ENCODE measurements at regions not wholly inside any gene's neighbourhood (a gene's known extent, or its start where the extent isn't known, plus 50 kb on each side); places are given as distances from the start of the nearest gene placed in this dataset.
"Not testable (repeated sequence)": the region's sequence is repeated elsewhere in the genome, so short reads cannot be mapped to it uniquely, and the experiment has no call there.

DNA sequence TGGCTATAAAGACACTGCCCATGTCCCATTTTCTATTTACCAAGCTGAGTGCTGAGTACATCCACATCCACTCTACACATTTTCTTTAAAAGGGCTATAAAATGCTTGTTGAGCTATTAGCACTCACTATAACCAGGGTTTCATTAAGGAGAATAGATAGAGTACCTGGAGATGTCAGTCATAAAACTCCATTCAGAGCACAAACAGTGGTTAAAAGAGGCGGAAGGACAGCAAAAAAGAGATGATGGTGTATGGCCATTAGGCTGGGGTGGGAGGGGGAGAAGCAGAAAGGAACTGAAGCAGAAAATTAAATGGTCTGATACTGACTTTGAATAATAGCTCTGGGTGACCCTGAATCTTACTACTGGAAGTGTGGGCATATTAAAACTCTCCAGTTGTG lies 609.9 kb upstream of the MAP3K7 start:
- Histone ChIP-seq H3K4me3 (no peak overlapping the region), H3K27ac (no peak overlapping the region)
- TF ChIP-seq, protein P1, sequence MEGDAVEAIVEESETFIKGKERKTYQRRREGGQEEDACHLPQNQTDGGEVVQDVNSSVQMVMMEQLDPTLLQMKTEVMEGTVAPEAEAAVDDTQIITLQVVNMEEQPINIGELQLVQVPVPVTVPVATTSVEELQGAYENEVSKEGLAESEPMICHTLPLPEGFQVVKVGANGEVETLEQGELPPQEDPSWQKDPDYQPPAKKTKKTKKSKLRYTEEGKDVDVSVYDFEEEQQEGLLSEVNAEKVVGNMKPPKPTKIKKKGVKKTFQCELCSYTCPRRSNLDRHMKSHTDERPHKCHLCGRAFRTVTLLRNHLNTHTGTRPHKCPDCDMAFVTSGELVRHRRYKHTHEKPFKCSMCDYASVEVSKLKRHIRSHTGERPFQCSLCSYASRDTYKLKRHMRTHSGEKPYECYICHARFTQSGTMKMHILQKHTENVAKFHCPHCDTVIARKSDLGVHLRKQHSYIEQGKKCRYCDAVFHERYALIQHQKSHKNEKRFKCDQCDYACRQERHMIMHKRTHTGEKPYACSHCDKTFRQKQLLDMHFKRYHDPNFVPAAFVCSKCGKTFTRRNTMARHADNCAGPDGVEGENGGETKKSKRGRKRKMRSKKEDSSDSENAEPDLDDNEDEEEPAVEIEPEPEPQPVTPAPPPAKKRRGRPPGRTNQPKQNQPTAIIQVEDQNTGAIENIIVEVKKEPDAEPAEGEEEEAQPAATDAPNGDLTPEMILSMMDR (IDR thresholded peaks at IDR 0.05), result no peak
- DNase-seq (ENCODE audit: low spot score), result no peak

- TF ChIP-seq, protein P1 (IDR thresholded peaks at IDR 0.05), result no peak
- no peak for DNase-seq (ENCODE audit: low spot score)
- H3K27ac ChIP-seq, result no peak overlapping the region
- H3K4me3 ChIP-seq, result no peak overlapping the region
Measured at GRCh38 chr6:91193446-91193845, 606.6 kb upstream of the MAP3K7 start.

GRCh38 chr6:91190041-91190440 lies 603.2 kb upstream of the MAP3K7 start:
- not testable (repeated sequence) for H3K4me3 ChIP-seq; DNase-seq (ENCODE audit: low spot score); H3K27ac ChIP-seq

GRCh38 chr6:91185072-91185471 lies 598.2 kb upstream of the MAP3K7 start:
- no peak overlapping the region for H3K27ac ChIP-seq
- TF ChIP-seq, protein P1 (IDR thresholded peaks at IDR 0.05), result no peak
- DNase-seq (ENCODE audit: low spot score), result no peak
- H3K4me3 ChIP-seq, result no peak overlapping the region

GRCh38 chr6:91181416-91181815 lies 594.5 kb upstream of the MAP3K7 start:
- no peak for DNase-seq (ENCODE audit: low spot score)
- Histone ChIP-seq H3K27ac (no peak overlapping the region), H3K4me3 (no peak overlapping the region)
- TF ChIP-seq, protein P1 (IDR thresholded peaks at IDR 0.05), result no peak

GRCh38 chr6:91173651-91174050 lies 586.8 kb upstream of the MAP3K7 start:
- TF ChIP-seq, protein P1 (IDR thresholded peaks at IDR 0.05), result no peak
- DNase-seq (ENCODE audit: low spot score), result no peak
- Histone ChIP-seq H3K4me3 (no peak overlapping the region), H3K27ac (no peak overlapping the region)

GRCh38 chr6:91173186-91173585 lies 586.3 kb upstream of the MAP3K7 start:
- TF ChIP-seq, protein P1 (IDR thresholded peaks at IDR 0.05), result no peak
- Histone ChIP-seq H3K4me3 (no peak overlapping the region), H3K27ac (no peak overlapping the region)
- DNase-seq (ENCODE audit: low spot score), result no peak
